Stimulated activated CD4-positive, alpha-beta T cell treated with anti-CD3 and anti-CD28 coated beads, Interleukin-2, amount 100 ng/mL, for 48 hours (primary cell): ENCODE measurements at regions not wholly inside any gene's neighbourhood (a gene's known extent, or its start where the extent isn't known, plus 50 kb on each side); places are given as distances from the start of the nearest gene placed in this dataset.

Experiments used
- DNase-seq, 2 donors: peaks; one replicate each; pipeline ENCODE4 v3.0.0-alpha.2; 2020

DNA sequence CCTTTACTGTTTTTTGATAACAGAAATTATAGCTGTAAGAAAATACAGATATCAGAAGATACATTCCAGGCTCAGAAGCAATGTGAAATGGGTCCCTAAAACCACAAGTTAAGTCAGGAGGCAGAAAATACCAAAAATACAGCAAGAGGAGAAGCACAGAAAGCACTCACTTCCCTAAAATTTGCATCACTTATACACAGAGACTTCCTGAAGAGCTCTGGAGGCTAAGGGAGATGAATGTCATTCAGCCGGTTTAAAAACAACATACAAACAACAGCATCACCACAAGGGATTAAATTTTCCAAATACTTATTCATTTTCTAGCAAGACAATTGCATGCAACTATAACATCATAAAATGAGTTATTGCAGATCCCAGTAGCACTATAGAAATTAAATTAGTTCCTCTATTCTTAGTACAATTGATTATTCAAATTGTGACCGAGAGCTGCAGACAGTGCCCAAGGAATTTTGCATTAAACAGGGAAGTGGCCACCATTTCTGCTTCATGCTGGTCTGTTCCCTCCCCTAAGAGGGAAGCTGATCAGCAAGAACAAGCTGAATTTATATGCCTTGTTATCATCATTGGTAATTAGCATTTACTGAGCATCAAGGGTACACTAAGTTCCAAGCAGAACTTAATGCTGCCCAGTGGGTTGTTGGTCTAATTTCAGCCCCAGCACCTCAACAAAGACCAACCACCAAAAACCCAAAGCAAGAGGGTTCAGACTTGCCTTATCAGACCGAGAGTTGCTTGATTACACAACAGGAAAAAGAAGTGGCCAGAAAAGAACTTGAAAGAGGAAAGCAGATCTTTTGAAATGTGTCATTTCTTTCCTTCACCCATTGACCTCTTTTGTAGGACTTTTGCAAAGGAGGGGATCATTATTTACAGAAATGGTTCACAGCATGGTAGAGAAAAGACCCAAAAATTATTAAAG is 140.7 kb downstream of the KCTD12 start:
- no peak for DNase-seq

DNA sequence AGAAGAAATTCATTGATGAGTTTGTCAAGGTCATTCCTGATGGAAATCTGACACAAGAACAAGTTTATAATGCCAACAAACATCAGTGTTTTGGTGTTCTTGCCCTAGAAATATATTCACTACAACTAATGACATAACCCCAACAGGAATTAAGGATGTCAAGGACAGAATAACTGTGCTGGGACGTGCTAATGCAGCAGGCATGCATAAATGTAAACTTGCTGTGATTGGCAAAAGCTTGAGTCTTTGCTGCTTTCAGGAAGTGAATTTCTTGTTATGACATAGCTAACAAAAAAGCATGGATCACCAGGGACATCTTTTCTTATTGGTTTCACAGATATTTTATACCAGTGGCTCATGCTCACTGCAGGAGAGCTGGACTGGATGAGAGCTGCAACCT is 144.6 kb downstream of the KCTD12 start:
- DNase-seq: no peak

DNA sequence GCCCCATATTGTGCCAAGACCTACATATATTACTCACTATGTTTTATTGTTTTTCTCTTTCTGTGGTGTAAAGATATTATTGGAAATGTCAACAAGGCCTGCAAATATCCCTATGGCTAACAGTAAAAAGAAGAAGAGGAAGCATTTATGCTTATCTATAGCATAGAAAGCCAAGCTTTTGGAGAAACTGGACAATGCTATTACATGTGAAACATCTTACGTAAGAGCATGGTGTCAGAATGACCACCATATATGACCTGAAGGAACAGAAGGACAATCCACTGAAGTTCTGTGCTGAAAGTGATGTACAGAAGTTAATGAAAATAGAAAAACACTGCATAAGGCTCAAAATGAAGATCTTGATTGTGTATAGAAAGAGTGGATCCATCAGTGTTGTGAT is 145.2 kb downstream of the KCTD12 start:
- no peak for DNase-seq

DNA sequence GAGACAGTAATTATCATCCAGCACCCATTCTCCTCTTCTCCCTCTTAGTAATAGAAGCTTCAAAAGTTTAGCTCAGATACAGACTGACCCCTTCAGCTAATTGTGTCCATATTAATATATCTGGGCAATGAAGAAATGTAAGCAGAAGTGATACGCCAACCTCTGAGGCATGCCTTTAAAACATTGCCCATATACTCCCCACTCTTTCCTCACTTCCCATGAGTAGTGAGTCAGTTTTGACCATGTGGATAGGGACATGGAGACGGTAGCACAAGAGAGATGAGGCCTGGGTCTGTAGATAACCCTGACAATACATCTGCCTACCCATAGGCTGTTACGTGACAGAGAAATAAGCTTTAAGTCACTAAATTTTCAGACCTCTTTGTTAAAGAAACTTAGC is 147.6 kb downstream of the KCTD12 start:
- DNase-seq: no peak

DNA sequence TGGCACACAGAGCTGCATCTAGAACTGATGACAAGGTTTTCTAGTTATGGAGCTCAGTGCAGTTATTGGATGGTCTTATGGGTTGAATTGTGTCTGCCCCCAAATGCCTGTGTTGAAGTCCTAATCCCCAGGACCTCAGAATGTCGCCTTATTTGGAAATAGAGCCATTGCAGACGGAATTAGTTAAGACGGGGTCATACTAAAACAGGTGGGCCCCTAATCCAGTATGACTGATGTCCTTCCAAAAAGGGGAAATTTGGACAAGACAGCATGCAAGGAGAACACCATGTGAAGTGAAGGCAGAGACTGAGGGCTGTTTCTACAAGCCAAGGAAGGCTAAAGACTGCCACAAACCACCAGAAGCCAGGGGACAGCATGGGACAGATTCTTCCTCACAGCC is 148.7 kb downstream of the KCTD12 start:
- DNase-seq: no peak

DNA sequence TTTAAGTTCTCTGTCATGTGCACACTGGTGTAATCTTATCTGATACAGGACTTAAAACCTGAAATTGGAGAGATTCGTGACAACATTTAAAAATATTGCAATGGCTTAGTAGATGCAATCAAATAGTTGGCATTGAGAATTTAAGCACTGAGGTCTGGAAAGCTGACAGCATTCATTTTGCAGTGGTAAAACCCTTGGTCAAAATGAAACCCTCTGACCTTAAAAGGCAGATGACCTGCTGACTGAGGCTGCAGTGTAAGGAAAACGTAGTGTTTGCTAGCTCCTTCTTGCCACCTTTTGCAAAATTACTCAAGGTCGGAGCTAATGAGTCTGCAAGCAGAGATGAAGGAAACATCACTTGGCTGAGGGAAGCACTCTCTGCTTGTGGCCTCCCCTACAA is 150.6 kb downstream of the KCTD12 start:
- no peak for DNase-seq

DNA sequence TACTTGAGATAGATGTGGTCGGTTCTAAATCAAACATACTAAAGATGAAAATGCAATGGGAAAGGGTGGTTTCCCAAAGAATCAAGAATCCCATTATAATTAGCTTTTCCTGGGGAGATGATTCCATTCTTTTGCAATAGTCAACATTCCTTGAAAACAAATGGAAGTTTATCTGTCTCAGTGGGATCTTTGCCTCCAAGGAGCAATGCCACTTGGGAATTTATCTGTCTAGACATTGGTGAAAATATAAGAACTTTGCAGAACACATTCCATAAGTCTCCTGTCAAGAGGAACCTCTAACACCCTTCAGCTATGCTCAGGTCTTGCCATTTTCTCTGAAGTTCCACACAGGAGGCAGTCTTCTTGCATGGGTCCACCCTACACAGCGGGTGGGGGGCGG is 152.5 kb downstream of the KCTD12 start:
- no peak for DNase-seq

DNA sequence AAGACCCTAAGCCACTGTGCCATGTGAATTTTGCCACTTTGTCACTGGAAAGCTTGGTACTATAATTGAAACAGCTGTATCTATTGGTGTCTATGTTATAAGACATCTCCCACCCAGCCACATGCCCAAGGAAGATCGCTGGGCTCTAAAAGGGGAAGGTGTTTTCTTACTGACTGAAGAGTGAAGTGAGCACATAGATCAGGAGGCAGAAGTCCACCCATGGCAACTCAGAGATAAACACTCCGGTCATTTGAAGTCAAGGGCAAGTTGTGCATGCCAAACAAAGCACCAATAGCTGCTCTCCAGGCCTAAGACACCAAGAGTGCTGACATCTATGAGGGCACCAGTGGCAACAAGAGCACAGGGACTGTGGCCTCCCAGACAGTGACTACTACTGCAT is 153.8 kb downstream of the KCTD12 start:
- DNase-seq: no peak

DNA sequence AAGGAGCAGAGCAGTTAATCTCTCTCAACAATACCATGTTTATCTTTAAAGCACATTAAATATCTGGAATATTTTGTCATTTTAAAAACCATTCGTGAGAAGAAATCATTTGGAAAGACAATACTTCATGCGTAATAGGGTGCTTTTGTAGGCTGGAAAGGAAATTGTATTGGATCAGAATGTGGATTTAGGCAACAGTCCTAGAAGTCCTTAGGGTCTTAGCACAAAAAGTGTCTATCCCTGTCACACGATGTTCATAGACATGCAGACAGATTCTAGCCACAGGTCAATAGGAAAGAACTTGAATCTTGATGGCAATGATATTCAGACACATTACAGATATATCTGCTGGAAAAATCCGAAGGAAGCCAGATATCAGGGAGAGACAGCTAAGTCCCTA is 156.0 kb downstream of the KCTD12 start:
- DNase-seq: no peak

DNA sequence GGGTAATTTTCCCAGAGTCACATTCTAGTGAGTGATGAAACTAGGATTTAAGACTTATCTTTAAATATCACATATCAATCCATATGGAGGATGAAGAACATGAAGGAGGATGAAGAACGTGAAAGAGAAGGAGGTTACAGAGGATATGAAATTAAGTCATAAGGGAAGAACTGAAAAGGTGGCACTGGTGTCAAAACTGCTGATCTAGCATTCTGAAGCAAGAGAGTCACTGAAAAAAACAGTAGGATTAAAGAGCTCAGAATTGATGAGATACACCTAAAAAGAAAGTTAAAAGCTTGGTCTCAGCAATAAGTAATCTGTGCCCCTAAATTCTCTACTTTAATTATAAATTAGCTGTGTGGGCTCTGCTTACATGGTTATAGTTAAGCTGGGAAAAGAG is 156.5 kb downstream of the KCTD12 start:
- DNase-seq: no peak

DNA sequence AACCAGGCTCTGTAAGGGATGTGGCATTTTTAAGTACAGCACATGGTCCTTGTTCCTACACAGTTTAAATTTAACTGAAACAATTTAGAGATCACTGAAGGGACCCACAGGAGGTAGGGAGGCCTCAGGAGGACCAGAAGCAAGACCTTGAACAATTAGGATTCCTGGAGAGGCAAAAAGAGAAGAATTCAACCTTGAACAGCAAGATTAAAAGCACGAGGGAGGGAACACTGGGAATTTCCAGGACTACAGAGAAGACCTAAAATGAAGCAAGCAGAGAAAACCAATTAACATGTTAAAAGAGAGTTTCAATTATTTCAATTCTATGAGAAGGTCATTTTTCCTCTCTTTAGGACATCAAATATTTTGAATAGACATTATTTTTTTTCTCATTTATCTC is 160.3 kb downstream of the KCTD12 start:
- DNase-seq: no peak

DNA sequence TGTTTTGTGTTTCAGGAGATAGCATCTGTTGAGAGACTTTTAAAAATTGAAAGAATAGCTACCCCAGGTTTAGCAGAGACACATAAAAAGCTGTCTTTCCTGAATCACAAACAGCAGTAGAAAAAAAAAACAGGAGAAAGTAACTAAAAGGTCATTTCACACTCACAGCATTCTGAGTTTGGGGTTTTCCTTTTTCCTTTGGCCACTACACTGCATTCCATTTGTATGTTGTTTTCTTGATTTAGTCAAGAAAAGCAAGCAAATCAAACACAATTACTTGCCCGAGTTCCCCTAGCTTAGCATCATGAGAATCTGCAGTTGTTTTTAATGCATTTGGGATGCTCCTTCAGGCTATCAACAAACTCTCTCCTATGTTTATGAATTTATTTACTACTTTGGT is 161.0 kb downstream of the KCTD12 start:
- DNase-seq: no peak

DNA sequence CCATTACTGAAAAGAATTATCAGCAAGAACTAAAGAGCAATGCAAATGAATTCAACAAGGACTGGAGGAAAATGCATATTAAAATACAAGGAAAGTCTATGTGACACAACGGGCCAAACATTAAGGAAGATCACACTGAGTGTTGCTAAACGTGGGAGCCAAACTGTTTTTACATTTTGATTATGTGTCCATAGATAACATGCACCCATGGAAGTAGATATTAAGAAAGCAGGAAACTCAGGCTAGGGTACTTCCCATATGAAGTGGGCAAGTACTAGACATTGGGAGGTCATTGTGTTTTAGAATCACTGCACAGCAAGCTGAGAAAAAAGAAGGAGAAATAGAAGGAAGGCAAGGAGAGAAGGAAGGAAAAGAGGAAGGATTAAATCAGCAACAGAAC is 161.8 kb downstream of the KCTD12 start:
- no peak for DNase-seq

DNA sequence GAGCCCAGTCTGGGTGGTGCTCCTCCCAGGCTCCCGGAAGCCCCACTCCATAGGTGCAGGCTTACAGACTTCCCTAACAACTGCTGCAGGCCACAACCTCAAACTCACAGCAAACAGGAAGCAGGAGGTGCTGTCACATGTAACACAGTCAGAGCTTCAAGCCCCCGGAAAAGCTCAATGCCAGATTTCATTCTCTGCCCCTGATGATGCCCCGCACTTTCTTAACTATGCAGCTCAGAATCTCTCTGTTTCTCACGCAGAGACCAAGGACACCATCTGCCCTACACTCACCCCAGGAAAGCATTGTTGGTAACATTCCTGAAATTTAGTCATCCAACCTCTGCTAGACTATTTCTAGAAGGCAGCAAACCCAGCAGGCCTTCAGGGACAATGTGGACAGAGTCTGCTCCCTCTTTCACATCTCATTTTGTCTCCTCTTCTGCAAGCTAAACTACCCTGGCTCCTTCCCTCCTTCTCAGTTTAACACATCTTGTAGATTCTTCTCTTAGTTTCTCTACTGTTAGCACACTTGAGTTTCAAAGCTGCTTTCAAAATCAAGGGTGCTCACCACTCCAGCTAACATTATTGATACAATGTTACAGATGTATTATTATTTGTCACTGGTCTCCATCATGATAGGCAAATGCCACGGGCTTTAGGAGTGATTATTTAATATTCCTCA is 162.5 kb downstream of the KCTD12 start:
- DNase-seq: no peak

DNA sequence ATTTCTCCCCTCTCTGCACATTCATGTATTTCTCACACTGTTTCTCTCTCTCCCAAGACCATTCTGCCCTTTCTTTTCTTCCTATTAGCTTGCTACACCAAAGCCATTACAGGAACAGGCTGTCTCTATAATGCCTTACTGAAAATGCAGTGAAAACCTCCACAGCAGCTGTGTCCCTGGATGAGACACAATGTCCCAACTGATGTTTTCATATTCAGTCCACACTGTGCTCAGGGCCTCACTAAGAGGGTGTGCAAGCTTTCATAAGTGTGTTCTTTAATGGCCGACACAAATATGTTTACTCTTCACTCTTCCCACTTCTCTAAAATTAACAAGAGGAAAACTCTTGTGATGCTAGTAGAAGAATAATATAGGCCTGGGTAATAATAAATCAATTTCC is 163.4 kb downstream of the KCTD12 start:
- DNase-seq: no peak

DNA sequence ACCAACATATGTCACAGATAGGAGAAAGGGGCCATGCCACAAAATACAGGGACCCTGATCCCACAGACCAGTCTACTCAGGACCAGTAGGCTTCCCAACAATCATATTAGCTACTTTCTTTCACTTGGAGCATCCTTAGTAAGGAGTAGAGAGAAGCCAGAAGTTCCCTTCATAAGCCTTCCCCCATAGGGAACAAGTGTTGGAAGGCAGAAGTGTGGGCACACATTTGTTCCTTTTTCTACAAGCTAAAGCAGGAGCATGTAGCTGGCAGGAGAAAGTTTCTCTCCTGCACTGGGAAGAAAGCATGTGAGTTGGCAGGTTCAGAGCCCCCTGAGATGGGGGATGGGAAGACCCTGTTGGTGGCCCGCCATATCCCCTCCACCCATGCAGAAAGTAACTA is 165.4 kb downstream of the KCTD12 start:
- DNase-seq: no peak

DNA sequence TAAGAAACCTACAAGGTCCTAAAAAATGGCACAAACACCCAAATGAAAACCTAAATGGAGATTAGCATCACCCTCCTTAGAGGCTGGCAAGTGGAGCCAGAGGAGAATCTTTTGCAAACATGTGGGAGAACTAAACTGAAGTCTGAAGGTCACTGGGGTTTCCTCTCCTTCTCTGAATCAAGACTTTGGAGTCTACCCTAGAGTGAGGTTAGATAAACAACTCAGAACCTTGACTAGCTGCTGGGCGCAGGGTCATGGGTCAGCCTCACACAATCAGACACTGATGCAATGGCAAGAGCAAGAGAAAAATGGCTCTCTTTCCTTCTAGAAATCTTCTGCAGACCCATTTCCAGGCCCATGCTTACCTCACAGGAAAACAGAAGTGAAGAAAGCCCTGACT is 165.8 kb downstream of the KCTD12 start:
- no peak for DNase-seq

DNA sequence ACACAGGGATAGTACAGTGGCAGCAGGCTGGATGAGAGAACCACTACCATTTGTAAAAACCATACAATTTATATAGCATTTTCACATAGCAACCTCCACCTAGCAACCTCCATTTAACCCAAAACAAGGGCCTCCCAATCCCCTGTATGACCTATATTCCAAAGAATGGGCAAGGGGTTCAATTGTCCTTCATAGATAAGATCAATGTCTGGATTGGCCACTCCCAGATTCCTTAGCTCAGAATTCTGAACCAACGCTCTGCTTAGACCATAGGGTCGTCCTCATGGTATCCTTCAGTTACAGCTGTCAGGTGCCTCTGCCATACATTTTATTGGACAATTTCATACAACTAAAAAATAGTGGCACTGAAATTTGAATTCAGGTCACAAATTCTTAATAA is 166.2 kb downstream of the KCTD12 start:
- no peak for DNase-seq

DNA sequence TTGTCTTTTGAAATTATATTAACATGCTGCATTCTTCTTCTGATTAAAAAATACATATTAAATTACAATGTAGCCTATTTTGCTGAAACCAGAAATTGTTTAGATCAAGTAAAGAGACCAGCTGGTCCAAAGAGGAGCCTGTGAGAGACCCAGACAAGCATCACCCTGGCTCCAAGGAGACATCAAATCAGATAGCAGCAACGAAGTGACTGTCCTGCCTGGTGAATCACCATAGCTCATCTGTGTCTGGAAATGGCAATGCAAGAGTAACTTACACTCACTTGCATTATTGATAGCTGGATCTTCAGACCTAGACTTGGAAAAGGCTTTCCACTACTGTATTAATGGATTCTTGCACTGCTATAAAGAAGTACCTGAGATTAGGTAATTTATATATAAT is 169.1 kb downstream of the KCTD12 start:
- DNase-seq: no peak

DNA sequence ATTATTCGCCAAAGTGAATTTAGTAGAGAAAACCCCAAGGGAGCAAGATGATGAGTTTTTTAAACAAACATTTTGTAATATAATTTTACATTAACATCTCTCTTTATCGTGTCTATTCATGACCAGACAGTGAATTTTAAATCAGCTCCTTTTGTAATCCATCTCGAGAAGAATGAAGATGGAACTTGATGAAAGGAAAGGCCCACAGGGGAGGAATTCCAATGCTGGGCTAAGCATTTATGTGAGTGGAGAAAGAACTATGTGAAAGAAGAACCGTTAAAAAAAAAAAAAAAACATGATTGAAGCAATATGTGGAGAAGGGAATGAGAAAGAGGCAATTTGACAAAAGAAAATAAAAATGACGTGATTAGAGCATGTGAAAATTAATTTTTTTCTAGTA is 170.6 kb downstream of the KCTD12 start:
- no peak for DNase-seq

DNA sequence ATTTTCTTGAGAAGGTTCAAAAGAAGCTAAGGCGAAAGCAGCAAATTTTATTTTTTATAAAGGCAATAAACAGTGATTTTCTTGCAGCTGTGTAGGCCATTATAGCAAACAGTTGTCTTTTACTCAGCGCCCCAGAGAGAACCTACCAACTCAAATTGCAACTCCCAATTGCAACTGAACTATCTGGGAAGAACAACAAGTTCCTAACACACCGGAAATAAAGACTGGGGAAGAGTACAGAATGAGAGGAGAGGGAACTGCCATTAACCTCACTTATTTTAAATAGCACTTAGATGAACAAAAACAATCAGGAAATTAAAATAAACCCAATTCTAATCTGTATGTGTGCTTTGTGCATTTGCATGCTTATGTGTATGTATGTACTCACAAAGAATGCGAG is 171.1 kb downstream of the KCTD12 start:
- DNase-seq: no peak

DNA sequence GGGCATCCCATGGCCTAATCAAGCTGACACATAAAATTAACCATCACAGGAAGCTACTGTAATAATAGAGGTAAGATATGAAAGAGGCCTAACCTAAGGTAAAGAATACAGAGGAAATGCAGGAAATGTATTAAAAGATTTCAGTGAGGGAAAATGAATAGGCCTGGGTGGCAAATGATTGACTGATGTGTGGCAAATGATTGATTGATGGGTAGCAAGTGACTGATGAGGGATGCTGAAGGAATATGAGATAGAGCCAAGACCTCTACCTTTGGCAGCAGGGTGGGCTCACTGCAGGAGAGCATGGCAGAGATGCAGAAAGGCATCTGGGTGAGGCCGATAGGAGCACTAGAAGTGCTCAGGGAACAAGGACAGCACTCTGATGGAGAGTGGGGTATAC is 172.9 kb downstream of the KCTD12 start:
- DNase-seq: no peak

DNA sequence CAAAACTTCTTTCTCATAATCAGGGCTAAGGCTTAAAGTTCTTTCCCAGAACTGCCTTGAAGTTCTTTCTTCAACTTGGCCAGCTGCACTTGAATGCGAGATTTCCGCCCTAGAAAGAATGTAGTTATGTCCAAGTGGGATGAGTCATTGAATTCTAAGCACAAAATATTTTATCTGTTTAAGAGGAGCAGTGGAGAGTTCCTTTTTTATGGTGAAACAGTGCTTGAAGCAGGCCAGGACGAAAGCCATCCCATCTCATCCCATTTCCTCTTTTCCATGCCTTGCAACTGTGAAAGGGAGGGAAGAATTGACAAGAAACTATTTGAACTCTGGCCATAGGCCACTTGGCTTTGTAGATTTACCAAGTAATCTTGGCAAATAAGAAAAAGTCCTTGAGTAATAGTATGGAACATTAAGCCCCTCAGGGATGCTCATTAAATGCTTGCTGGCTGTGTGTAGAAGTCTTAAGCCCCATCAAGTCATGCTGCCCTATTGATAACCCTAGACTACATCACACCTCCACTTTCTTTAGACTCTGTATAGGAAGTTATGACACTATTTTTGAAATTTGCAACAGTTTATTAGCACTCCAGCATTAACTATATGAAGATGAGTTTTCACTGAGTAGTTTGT is 174.5 kb downstream of the KCTD12 start:
- DNase-seq: no peak

DNA sequence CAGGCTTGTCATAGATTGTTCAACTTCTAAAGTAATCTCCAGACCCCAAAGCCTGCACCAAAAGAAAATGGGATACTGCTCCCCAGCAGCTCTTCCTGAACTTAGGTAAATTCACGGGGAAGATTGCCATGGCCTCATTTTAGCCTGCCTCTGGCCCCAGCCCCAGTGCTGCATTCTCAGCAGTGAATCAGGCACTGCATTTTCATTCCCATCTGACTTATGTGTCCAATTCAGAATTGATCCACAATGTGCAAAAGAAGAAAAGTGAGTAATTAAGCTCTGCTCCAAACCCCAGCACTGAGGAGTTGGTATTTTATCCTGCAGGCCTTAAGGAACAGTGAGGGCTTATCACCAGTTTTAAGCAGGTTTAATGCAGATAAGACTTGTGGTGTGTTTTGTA is 176.4 kb downstream of the KCTD12 start:
- no peak for DNase-seq
